ENCODE measurements at regions not wholly inside any gene's neighbourhood (a gene's known extent, or its start where the extent isn't known, plus 50 kb on each side); places are given as distances from the start of the nearest gene placed in this dataset.
"Not testable (repeated sequence)": the region's sequence is repeated elsewhere in the genome, so short reads cannot be mapped to it uniquely, and the experiment has no call there.

GRCh38 chr20:47990507-47991150 lies 205.3 kb upstream of the SULF2 start:
- no peak for DNase-seq

GRCh38 chr20:47989957-47990356 lies 204.7 kb upstream of the SULF2 start:
- no peak for DNase-seq

DNA sequence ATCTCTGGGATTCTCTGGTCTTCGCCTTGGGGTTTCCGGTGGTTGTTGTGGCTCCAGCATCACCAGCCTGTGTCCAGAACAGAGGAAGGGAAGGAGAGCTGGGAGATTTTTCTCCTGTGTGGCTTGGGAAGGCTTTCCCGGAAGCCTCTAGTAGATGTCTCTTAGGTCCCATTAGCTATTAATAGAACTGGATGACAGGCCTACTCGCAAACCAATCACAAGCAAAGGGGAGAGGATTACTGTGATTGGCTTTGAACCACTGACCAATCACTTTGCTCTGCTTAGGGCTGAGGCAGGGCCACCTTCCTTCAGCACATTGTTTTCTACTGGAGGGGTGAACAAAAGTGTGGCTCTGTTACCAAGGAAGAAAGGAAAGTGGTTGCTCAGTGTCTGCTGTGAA lies 203.4 kb upstream of the SULF2 start:
- no peak for DNase-seq

- DNase-seq, result no peak
These were observed 200.0 kb upstream of the SULF2 start for GRCh38 chr20:47985092-47985850.

DNA sequence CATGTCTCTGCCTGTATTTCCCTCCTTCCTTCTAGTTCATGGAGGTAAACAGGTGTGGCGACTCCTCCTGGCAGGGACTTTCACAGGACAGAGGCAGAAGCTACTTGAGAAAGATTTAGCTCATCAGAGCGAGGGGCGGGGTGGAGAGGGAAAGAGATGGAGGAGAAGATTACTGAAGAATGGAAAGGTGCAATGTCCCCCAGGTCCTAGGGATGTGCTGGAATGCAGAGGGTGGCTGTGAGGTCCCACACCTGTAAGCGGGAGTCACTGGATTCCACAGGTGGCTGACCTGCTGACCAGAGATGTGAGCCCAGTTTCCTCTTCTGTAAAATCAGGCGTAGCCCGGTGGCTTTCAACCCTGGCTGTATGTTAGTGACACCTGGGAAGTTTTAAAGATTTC lies 199.2 kb upstream of the SULF2 start:
- DNase-seq, result no peak

- not testable (repeated sequence) for DNase-seq
These were observed 198.4 kb upstream of the SULF2 start for GRCh38 chr20:47983642-47984041.

- no peak for DNase-seq
These were observed 197.5 kb upstream of the SULF2 start for GRCh38 chr20:47982574-47983360.

DNA sequence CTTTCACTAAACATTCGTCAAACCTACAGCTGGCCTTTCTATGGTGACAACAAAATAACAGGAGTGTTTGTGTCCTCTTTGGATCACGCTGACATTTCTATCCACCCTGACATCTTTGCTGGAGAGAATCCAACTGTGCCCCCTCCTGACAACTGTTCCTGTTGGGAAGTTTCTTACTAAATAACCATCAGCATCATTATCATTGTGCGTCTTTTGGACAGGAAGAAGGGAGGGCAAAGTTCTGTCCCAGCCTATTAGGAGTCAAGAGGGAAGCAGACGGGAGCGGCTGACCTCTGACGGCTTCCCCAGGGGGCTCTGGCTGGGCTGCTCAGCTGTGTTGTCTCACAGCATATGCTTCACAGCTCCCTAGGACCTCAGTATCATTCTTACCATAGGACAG lies 195.9 kb upstream of the SULF2 start:
- no peak for DNase-seq

DNA sequence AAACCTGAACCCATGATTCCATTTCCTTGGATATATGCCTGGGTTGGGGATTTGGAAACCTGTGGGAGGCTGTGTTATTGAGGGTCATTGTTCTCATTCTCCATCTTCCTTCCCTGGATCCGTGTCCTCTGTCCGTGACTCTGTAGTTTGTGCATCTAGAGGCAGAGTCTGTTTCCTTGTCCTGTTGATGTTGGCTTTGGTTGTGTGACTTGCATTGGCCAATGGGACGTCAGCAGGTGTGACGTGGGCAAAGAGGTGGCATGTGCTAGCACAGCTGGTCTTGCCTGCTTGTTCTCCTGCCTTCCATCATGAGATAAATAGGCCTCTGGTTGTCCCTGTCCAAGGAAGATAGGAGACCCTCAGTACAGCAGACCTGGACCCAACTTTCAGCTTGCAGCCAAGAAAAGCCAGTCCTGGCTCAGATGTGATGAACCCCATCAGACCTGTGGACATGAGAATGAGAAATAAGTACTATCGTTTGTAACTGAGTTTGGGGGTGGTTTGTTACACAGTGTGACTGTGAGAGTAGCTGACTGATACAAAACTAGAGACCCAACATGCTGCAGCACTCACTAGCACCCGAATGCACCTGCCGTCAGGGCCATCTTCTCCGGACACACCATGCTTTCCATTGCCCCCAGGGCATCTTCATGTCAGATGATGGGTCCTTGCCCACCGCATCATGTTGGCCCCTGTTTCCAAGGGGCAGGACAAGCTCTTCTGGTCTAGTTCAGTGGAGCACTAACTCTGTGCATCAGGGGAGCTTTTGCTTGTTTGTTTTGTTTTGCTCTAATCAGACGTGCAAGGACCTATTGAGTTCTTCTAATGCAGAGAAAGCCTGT lies 195.3 kb upstream of the SULF2 start:
- no peak for DNase-seq

- not testable (repeated sequence) for DNase-seq
These were observed 194.2 kb upstream of the SULF2 start for GRCh38 chr20:47979361-47980095.

- not testable (repeated sequence) for DNase-seq
These were observed 193.3 kb upstream of the SULF2 start for GRCh38 chr20:47978428-47979120.

DNA sequence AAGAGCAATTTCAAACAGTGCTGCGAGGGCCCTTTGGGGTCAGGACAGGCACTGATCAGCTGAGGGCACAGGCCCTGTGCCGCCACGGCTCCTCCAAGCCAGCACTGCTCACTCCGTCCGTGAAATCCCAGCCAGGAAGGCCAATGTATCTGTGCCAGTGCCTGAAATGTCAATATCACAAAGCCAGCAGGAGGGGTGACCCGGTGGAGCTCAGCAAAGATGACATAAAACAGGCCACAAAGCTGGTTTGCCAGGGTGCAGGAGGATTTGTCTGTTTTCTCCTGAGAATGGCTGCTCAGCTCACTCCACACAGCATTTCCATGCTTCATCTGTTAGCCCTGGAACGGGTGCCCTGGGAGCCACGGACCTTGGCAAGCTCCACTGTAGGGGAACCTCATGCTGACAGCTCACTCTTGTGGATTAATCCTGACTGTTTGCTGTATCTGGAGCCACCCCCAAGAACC lies 192.5 kb upstream of the SULF2 start:
- not testable (repeated sequence) for DNase-seq

- not testable (repeated sequence) for DNase-seq
These were observed 191.9 kb upstream of the SULF2 start for GRCh38 chr20:47977017-47977788.

GRCh38 chr20:47974234-47974878 lies 189.1 kb upstream of the SULF2 start:
- no peak for DNase-seq

DNA sequence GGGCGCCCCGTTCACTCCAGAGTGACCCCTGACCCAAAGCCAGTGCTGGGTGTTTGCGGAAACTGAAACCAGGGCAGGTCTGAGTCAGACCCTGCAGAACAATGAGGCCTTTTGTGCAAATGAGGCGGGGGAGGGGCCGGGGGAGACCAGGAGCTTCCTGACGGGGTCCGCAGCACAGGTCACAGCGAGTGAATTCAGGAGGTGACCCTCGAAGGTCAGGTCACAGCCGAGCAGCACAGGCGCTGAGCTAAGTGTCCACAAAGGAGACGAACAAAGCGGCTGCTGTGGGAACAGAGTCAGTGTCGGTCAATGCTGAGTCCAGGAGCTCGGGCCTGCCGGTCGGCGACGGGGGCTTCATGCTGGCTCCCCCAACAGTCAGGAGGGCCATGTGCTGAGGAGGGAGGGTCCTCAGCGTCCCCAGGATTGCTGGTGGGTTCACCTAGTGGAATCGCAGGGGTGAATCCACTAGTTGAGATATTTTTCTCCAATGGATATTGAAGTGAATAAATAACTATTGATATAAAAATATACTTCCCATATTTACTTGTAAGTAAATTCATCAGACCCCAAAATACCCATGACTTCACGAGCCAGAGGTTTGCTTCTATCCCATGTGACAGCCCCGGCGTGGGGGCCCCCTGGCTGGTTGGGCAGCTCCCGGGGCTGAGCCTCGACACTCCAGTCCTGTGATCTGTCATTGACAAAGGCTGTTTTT lies 188.4 kb upstream of the SULF2 start:
- DNase-seq, result no peak

GRCh38 chr20:47972916-47973309 lies 187.6 kb upstream of the SULF2 start:
- DNase-seq, result no peak

GRCh38 chr20:47972297-47972915 lies 187.1 kb upstream of the SULF2 start:
- not testable (repeated sequence) for DNase-seq

GRCh38 chr20:47971058-47971791 lies 185.9 kb upstream of the SULF2 start:
- no peak for DNase-seq
